ENCODE measurements at regions not wholly inside any gene's neighbourhood (a gene's known extent, or its start where the extent isn't known, plus 50 kb on each side); places are given as distances from the start of the nearest gene placed in this dataset.

GRCh38 chr1:4020449-4020848 is 120.4 kb upstream of the C1orf174 start:
- TF ChIP-seq POLR2A (IDR thresholded peaks at IDR 0.05) (no peak), CTCF (IDR thresholded peaks at IDR 0.05) (no peak), EP300 (IDR thresholded peaks at IDR 0.05) (no peak)
